ENCODE measurements at regions not wholly inside any gene's neighbourhood (a gene's known extent, or its start where the extent isn't known, plus 50 kb on each side); places are given as distances from the start of the nearest gene placed in this dataset.

- TF ChIP-seq EZH2 (IDR thresholded peaks at IDR 0.05; ENCODE audit: insufficient read depth, low read length), result no peak
- TF ChIP-seq, protein P1, sequence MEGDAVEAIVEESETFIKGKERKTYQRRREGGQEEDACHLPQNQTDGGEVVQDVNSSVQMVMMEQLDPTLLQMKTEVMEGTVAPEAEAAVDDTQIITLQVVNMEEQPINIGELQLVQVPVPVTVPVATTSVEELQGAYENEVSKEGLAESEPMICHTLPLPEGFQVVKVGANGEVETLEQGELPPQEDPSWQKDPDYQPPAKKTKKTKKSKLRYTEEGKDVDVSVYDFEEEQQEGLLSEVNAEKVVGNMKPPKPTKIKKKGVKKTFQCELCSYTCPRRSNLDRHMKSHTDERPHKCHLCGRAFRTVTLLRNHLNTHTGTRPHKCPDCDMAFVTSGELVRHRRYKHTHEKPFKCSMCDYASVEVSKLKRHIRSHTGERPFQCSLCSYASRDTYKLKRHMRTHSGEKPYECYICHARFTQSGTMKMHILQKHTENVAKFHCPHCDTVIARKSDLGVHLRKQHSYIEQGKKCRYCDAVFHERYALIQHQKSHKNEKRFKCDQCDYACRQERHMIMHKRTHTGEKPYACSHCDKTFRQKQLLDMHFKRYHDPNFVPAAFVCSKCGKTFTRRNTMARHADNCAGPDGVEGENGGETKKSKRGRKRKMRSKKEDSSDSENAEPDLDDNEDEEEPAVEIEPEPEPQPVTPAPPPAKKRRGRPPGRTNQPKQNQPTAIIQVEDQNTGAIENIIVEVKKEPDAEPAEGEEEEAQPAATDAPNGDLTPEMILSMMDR (IDR thresholded peaks at IDR 0.05; ENCODE audit: insufficient read depth, low read depth, low read length), result no peak
These were observed 227.6 kb downstream of the ANKRD50 start for GRCh38 chr4:124484940-124485339.
